GM18520 (cell line): ENCODE measurements at regions not wholly inside any gene's neighbourhood (a gene's known extent, or its start where the extent isn't known, plus 50 kb on each side); places are given as distances from the start of the nearest gene placed in this dataset.
"Not testable (repeated sequence)": the region's sequence is repeated elsewhere in the genome, so short reads cannot be mapped to it uniquely, and the experiment has no call there.

ENCODE experiments used
- ATAC-seq: cut with Tn5 transposase; IDR thresholded peaks from one replicate; pipeline ENCODE4 v1.9.1; 2021; ENCODE audit not compliant: unreplicated experiment

- ATAC-seq, result no peak
Measured at GRCh38 chr11:127791844-127792243, 791.3 kb upstream of the KIRREL3 start.

DNA sequence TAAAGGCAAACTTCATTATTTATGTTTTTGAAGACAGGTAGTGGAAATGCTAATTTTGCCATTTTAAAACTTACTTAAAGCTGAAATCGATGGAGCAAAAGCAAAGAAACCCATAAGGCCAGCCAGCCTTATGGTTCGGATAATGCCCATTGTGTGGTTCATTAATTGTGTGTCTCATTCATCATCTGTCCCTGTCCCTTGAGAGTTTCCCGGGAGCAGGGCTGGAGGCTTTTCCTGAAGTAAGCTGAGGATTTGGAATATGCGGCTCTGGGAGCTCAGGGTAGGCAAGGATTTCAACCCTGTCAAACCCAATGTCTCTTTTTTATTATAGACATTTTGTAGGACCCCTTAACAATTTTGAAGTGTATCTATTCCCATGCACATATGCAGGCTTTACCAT is 790.0 kb upstream of the KIRREL3 start:
- ATAC-seq, result no peak

GRCh38 chr11:127789927-127790326 is 789.4 kb upstream of the KIRREL3 start:
- no peak for ATAC-seq

GRCh38 chr11:127772938-127773337 is 772.4 kb upstream of the KIRREL3 start:
- not testable (repeated sequence) for ATAC-seq

- ATAC-seq, result not testable (repeated sequence)
Measured at GRCh38 chr11:127768931-127769330, 768.4 kb upstream of the KIRREL3 start.

- ATAC-seq, result no peak
Measured at GRCh38 chr11:127766734-127767133, 766.2 kb upstream of the KIRREL3 start.

GRCh38 chr11:127738771-127739286 is 738.3 kb upstream of the KIRREL3 start:
- ATAC-seq, result no peak

DNA sequence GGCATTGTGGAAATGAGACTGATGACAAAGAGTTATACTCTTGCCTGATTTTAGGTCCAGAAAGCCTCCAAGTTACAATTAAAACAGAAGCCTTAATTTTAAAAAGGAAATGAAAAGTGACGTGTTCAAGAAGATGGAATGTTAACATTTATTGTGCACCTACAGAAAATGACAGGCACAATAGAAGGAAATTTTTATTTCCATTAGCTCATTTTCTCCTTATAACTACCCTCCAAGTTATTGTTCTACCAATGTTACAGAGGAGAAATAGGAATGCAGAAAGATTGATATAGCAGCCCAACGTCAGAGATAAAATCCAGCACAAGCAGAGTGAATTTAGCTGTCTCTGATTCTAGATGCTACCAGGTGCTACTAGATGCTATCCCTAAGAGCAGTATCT is 736.9 kb upstream of the KIRREL3 start:
- ATAC-seq, result no peak

- ATAC-seq, result no peak
Measured at GRCh38 chr11:127733552-127733951, 733.0 kb upstream of the KIRREL3 start.

DNA sequence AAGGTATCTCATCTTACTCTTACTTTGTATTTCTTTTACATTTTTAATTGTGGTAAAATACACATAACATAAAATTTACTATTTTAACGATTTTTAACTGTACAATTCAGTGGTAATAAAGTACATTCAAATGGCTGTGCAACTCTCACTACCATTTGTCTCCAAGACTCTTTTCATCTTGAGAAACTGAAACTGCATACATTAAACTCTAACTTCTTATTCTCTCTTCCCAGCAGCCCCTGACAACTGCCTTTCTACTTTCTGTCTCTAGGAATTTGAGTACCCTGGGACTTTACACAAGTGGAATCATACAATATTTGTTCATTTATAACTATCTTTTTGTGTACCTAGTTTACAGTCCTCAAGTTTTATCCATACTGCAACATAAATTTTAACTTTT is 725.8 kb upstream of the KIRREL3 start:
- ATAC-seq, result no peak

GRCh38 chr11:127723714-127724113 is 723.1 kb upstream of the KIRREL3 start:
- ATAC-seq, result no peak

DNA sequence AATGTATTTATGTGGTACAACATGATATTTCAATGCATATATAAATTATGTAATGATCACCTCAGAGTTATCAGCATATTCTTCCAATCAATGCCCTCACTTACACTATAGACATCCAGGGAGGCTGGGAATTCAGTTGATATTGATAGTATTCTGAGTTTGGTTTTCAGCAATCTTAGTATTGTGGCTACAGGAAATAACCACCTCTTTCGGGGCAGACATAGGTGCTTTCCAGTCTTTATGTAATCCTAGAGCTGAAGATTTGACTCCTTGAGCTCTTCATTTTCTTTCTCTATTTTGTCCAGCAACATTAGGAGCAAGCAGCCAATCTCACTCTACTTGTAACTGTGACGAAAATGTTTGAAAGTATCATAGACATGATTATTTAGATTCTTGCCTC is 712.7 kb upstream of the KIRREL3 start:
- ATAC-seq, result no peak

DNA sequence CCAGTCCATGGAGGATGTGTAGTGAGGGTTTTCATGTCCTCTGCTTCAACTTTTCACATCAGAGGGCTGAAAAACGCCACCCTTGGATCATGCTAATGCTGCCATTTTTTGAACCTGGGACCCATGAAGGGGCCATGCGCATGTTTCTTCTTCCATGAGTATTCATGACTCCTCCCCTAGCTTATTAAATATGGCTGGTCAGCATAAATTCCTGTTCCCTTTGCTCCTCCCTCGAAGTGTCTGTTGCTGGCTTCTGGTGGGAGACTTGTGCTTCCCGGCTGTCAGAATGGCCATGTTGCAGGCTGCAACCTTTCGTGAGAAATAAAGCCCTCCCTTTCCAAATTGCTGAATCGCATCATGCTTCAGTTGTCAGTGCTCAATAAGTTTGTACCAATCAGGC is 711.2 kb upstream of the KIRREL3 start:
- no peak for ATAC-seq

- ATAC-seq, result no peak
Measured at GRCh38 chr11:127710831-127711230, 710.3 kb upstream of the KIRREL3 start.

DNA sequence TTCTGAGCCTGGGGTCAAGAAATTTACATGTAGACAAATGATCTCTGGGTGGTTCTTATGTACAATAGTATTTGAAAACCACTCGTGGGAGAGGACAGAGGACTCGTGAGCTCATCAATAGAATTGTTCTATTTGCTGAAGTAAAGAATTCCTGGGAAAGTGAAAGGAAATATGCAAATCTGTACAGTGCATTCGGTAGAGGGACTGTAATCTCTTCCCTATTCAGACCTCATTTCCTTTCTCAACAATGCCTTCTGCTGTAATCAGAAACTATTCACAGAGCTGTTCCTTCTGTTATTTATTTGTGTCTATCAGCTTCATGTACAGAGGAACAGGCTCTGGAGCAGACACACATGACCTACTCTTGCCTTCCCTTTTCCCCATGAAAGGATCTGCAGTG is 709.4 kb upstream of the KIRREL3 start:
- no peak for ATAC-seq

- ATAC-seq, result no peak
Measured at GRCh38 chr11:127693686-127694085, 693.1 kb upstream of the KIRREL3 start.

DNA sequence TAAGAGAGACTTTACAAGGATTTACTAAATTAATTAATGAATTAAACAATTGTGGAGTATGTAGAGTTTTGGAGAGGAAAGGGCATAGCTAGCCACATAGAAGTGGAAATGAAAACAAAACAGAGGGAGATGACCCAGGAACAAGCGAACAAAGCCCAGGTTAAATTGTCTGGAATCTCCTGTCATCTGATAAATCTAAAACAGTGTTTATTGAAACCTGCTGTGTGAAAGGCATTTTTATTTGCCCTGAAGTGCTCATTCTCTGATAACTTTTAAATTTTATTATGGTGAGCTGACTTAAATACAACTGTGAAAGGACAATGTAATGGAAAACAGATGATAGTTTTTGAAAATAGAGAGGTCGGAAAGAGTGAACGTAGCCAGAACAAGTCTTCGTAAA is 682.8 kb upstream of the KIRREL3 start:
- no peak for ATAC-seq

DNA sequence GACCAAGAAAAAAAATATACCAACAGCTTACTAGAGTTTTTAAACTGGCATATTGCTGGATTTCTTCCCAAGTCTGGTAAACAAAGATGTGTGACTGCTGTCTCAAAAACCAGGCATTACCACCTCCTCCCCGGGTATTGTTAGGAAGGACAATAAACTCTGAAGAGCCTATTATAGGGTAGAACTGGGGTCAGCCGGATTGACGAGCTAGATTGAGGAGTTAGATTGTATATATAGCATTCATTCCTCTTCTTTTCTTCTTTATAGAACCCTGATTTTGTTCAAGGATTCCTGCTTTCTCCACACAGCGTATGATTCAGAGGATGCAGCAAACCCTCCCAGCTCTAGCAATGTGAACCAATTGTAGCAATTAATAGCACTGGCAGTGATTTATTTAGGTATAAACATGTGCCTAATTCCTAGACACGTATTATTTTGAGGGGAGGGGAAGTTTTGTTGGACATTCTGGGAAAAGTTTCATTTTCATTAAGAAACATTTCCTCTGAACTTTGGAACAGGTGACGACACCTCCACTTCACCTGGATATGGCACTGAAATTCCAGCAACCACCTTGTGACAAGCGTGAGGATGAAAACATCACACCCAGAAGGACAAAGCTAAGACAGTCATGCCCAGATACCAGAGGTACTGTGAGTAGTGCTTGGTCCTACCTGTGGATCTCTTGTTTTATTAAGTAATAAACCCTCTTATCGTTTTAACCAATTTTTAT is 679.4 kb upstream of the KIRREL3 start:
- ATAC-seq, result no peak

DNA sequence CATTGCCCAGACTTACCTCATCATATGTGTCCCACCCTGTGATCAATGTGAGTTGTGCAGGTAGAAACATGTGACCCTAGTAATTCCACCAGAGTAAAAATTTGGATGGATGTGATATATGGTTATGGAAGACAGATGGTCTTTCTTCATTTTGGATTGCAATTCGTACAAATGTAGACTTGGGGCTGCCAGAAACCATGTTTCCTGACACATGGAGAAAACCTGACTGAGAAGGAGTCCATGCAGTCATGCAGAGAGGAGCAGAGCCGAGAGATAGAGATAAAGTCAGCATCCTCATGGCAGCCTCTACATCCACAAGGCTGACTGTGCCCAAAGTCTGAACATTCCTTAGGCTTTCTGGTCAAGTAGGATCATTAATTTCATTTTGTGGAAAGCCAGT is 678.1 kb upstream of the KIRREL3 start:
- no peak for ATAC-seq

DNA sequence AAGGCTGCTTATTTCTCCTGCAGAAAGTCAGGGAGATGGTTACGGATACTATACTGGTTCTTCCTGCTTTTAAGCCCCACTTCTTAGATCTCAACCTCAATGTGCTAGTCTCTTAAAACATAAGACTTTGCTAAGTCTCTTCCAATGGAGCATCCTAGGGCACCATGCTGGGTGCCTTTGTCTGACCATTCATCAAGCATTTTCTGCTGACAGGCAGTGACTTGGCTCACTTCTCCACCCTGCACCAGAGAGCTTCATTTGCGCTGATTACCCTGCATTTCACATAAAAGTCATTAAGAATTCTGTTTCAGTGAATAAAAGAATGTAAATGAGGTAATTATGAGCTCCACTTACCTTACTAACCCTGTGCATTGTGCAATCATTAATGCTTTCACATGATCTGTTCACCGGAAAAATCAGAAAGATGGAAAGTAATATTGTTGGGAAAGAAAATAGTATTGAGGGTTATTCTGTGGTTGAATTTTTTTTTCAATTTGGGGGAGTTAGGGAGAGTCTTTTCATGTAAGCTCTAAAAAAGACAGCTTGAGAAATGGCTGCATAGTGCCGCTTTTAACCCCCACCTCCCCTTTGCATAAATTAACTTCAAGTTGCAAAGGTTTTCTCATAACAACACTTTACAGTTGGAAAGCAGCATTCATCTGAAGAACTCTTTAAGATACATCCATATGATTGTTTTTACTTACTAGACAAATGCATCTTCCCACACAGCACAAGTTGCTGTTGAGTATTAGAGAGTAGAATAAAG is 677.3 kb upstream of the KIRREL3 start:
- ATAC-seq, result no peak

DNA sequence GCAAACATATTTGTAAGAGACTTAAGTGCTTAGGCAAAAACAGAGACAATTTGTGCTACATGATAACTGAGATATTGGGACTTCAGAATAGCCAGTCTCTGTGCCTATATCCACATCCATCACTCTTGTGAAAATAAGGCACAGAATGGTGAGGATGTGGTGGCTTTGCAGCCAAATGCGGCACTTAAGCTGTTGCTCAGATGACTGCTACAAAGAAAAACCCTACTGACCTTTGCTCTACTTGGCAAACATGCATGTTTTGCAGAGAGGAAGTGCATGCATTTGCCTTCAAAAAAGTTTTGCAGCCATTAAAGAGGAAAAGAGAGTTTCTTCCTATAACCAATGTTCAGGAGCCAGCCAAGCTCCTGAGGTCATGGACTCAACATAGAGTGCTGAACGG is 675.0 kb upstream of the KIRREL3 start:
- ATAC-seq, result no peak

- no peak for ATAC-seq
Measured at GRCh38 chr11:127674754-127675153, 674.2 kb upstream of the KIRREL3 start.
